Vagina (tissue), 2 donors: ENCODE measurements at regions not wholly inside any gene's neighbourhood (a gene's known extent, or its start where the extent isn't known, plus 50 kb on each side); places are given as distances from the start of the nearest gene placed in this dataset.

Experiments
- DNase-seq, 2 donors: peaks; one replicate each; pipeline ENCODE4 v3.0.0-alpha.2; 2017; ENCODE audit errors: extremely low spot score in 2 of 2
- H3K27ac ChIP-seq: fragments of 200-600 bp; sonication (generic); one replicate; pipeline ENCODE4 v1.5.1; 2019
- H3K27me3 ChIP-seq: fragments of 200-600 bp; sonication (generic); one replicate; pipeline ENCODE4 v1.5.1; 2019
- H3K36me3 ChIP-seq, 2 donors: fragments of 200-600 bp; sonication (generic); one replicate each; pipeline ENCODE4 v1.5.1; 2017 to 2019
- H3K4me1 ChIP-seq: fragments of 200-600 bp; sonication (generic); one replicate; pipeline ENCODE4 v1.5.1; 2019
- H3K4me3 ChIP-seq, 2 donors: fragments of 200-600 bp; sonication (generic); 1 replicate in 1 of 2; 2 replicates in 1 of 2; pipeline ENCODE4 v1.5.1; 2016 to 2019
- H3K9me3 ChIP-seq: fragments of 200-600 bp; sonication (generic); one replicate; pipeline ENCODE4 v1.5.1; 2019
- CTCF ChIP-seq, 3 experiments: fragments of 450-650 bp in 2 of 3; fragments of 200-600 bp in 1 of 3; sonication (generic) in 1 of 3; IDR thresholded peaks; one replicate each; pipeline ENCODE4 v1.5.1; 2017 to 2019; ENCODE audit warnings: antibody characterized with exemption in 3 of 3, mild to moderate bottlenecking in 2 of 3, moderate library complexity in 2 of 3
- POLR2A ChIP-seq, 2 donors: fragments of 450-650 bp; IDR thresholded peaks; one replicate each; pipeline ENCODE4 v1.6.1; 2017; ENCODE audit warnings: antibody characterized with exemption in 2 of 2, mild to moderate bottlenecking in 2 of 2, moderate library complexity in 2 of 2
- POLR2AphosphoS5 ChIP-seq, 2 donors: sonication (generic); formaldehyde crosslinking; IDR thresholded peaks; one replicate each; pipeline ENCODE4 v1.9.0; 2017; ENCODE audit warnings: antibody characterized with exemption in 2 of 2, mild to moderate bottlenecking in 2 of 2, low read depth in 1 of 2; ENCODE audit not compliant: insufficient read depth in 1 of 2
- intact Hi-C: fragments of 100-400 bp; cut with DNase I; formaldehyde crosslinking; loops from one replicate; pipeline ENCODE4 v1.15.1; 2023

- Histone ChIP-seq H3K4me1 (peaks cover 10% of the 10 kb centered on the region), H3K9me3 (no peaks in the 10 kb centered on the region), H3K27me3 (no peaks in the 10 kb centered on the region), H3K4me3 (no peak overlapping the region), H3K27ac (no peak overlapping the region), H3K36me3 (no peaks in the 10 kb centered on the region)
- TF ChIP-seq CTCF (IDR thresholded peaks at IDR 0.05) (no peak), POLR2A (IDR thresholded peaks at IDR 0.05) (no peak), POLR2AphosphoS5 (IDR thresholded peaks at IDR 0.05; ENCODE audit: insufficient read depth in 1 of 2, low read depth in 1 of 2) (no peak)
- DNase-seq: no peak
- intact Hi-C loops: no loop called here
Measured at GRCh38 chr12:29980304-29980703, 196.6 kb upstream of the TMTC1 start.

GRCh38 chr12:29971446-29971845 lies 187.7 kb upstream of the TMTC1 start:
- no peak for TF ChIP-seq POLR2A (IDR thresholded peaks at IDR 0.05)
- no peak for TF ChIP-seq POLR2AphosphoS5 (IDR thresholded peaks at IDR 0.05; ENCODE audit: insufficient read depth in 1 of 2, low read depth in 1 of 2)
- no peak for TF ChIP-seq CTCF (IDR thresholded peaks at IDR 0.05)
- H3K4me3 ChIP-seq: no peak overlapping the region
- intact Hi-C loops: no loop called here

GRCh38 chr12:29970501-29970900 lies 186.8 kb upstream of the TMTC1 start:
- Histone ChIP-seq H3K27me3 (no peaks in the 10 kb centered on the region), H3K9me3 (no peaks in the 10 kb centered on the region), H3K4me1 (no peaks in the 10 kb centered on the region), H3K36me3 (no peaks in the 10 kb centered on the region), H3K4me3 (no peak overlapping the region), H3K27ac (no peak overlapping the region)
- intact Hi-C loops: no loop called here
- DNase-seq: no peak
- TF ChIP-seq POLR2A (IDR thresholded peaks at IDR 0.05): no peak
- no peak for TF ChIP-seq CTCF (IDR thresholded peaks at IDR 0.05)
- no peak for TF ChIP-seq POLR2AphosphoS5 (IDR thresholded peaks at IDR 0.05; ENCODE audit: insufficient read depth in 1 of 2, low read depth in 1 of 2)

More at GRCh38 chr12:29971446-29971845, 187.7 kb upstream of the TMTC1 start:
- H3K4me1 ChIP-seq: no peaks in the 10 kb centered on the region
- H3K9me3 ChIP-seq: no peaks in the 10 kb centered on the region
- no peaks in the 10 kb centered on the region for H3K36me3 ChIP-seq
- no peak overlapping the region for H3K27ac ChIP-seq
- no peak for DNase-seq
- no peaks in the 10 kb centered on the region for H3K27me3 ChIP-seq

GRCh38 chr12:29962276-29963035 lies 178.7 kb upstream of the TMTC1 start:
- intact Hi-C loops: no loop called here

More at GRCh38 chr12:29962276-29963035, 178.7 kb upstream of the TMTC1 start:
- no peak for DNase-seq
- Histone ChIP-seq H3K27ac (no peak overlapping the region), H3K36me3 (no peaks in the 10 kb centered on the region), H3K4me3 (no peak overlapping the region), H3K27me3 (no peaks in the 10 kb centered on the region), H3K9me3 (no peaks in the 10 kb centered on the region), H3K4me1 (no peaks in the 10 kb centered on the region)
- TF ChIP-seq CTCF (IDR thresholded peaks at IDR 0.05) (no peak), POLR2A (IDR thresholded peaks at IDR 0.05) (no peak), POLR2AphosphoS5 (IDR thresholded peaks at IDR 0.05; ENCODE audit: insufficient read depth in 1 of 2, low read depth in 1 of 2) (no peak)
